Activated naive CD4-positive, alpha-beta T cell treated with anti-CD3 and anti-CD28 coated beads for 36 hours (primary cell): ENCODE measurements at regions not wholly inside any gene's neighbourhood (a gene's known extent, or its start where the extent isn't known, plus 50 kb on each side); places are given as distances from the start of the nearest gene placed in this dataset.

ENCODE experiments used
- CTCF ChIA-PET: fragments of 350-600 bp; sonication (Branson Sonifier 250); formaldehyde crosslinking; loops from one replicate; lab custom pipeline; 2021; ENCODE audit warnings: antibody characterized with exemption; lab: Charles Lee
- DNase-seq: peaks from one replicate; pipeline ENCODE4 v3.0.0-alpha.2; 2020
- H3K27ac Mint-ChIP-seq: one replicate; pipeline ENCODE4 v1.8.0; 2021; ENCODE audit warnings: mild to moderate bottlenecking, mixed read lengths
- H3K27me3 Mint-ChIP-seq: one replicate; pipeline ENCODE4 v1.8.0; 2021; ENCODE audit warnings: low read depth, mixed read lengths
- H3K36me3 Mint-ChIP-seq: one replicate; pipeline ENCODE4 v1.8.0; 2021; ENCODE audit warnings: low read depth, mixed read lengths
- H3K4me1 Mint-ChIP-seq: one replicate; pipeline ENCODE4 v1.8.0; 2021; ENCODE audit warnings: low read depth, mixed read lengths
- H3K4me3 Mint-ChIP-seq: one replicate; pipeline ENCODE4 v1.8.0; 2021; ENCODE audit warnings: mild to moderate bottlenecking, moderate library complexity, mixed read lengths
- H3K9me3 Mint-ChIP-seq: one replicate; pipeline ENCODE4 v1.8.0; 2021; ENCODE audit warnings: mixed read lengths
- intact Hi-C: fragments of 100-400 bp; cut with micrococcal nuclease; formaldehyde crosslinking; loops from one replicate; pipeline ENCODE4 v1.15.1; 2023

- H3K4me3 Mint-ChIP-seq: no peak overlapping the region
- H3K27me3 Mint-ChIP-seq: no peaks in the 10 kb centered on the region
- no peak for DNase-seq
- no peak overlapping the region for H3K27ac Mint-ChIP-seq
- peaks cover 7% of the 10 kb centered on the region for H3K9me3 Mint-ChIP-seq
- intact Hi-C loops: no loop called here
- CTCF ChIA-PET: no interaction called here
- no peaks in the 10 kb centered on the region for H3K4me1 Mint-ChIP-seq
- H3K36me3 Mint-ChIP-seq: peaks cover 1% of the 10 kb centered on the region
Measured at GRCh38 chr1:239854922-239855321, 236.8 kb upstream of the FMN2 start.

GRCh38 chr1:239856067-239856466 is 235.6 kb upstream of the FMN2 start:
- no peaks in the 10 kb centered on the region for H3K4me1 Mint-ChIP-seq
- peaks cover 7% of the 10 kb centered on the region for H3K9me3 Mint-ChIP-seq
- CTCF ChIA-PET: no interaction called here
- no peak overlapping the region for H3K4me3 Mint-ChIP-seq
- H3K27me3 Mint-ChIP-seq: no peaks in the 10 kb centered on the region
- no peak for DNase-seq
- H3K36me3 Mint-ChIP-seq: peaks cover 1% of the 10 kb centered on the region
- no peak overlapping the region for H3K27ac Mint-ChIP-seq
- intact Hi-C loops: no loop called here

GRCh38 chr1:239856924-239857323 is 234.8 kb upstream of the FMN2 start:
- Mint-ChIP-seq H3K27me3 (no peaks in the 10 kb centered on the region), H3K27ac (no peak overlapping the region), H3K36me3 (peaks cover 1% of the 10 kb centered on the region), H3K9me3 (peaks cover 7% of the 10 kb centered on the region), H3K4me3 (no peak overlapping the region), H3K4me1 (no peaks in the 10 kb centered on the region)
- CTCF ChIA-PET: no interaction called here
- DNase-seq: no peak
- intact Hi-C loops: no loop called here

- no peaks in the 10 kb centered on the region for H3K27me3 Mint-ChIP-seq
- no peak overlapping the region for H3K27ac Mint-ChIP-seq
- no peak overlapping the region for H3K4me3 Mint-ChIP-seq
- H3K4me1 Mint-ChIP-seq: no peaks in the 10 kb centered on the region
- peaks cover 1% of the 10 kb centered on the region for H3K36me3 Mint-ChIP-seq
- intact Hi-C loops: no loop called here
- CTCF ChIA-PET: interaction anchor here (0.8 kb wide), 1 partner anchor 40 kb away, joined by 3 read pairs; no protein-coding TSS in a partner anchor
- DNase-seq: no peak
- peaks cover 7% of the 10 kb centered on the region for H3K9me3 Mint-ChIP-seq
Measured at GRCh38 chr1:239858057-239858456, 233.6 kb upstream of the FMN2 start.

GRCh38 chr1:239858529-239858928 is 233.2 kb upstream of the FMN2 start:
- intact Hi-C loops: no loop called here
- no peak for DNase-seq
- Mint-ChIP-seq H3K9me3 (peaks cover 7% of the 10 kb centered on the region), H3K36me3 (peaks cover 1% of the 10 kb centered on the region), H3K27ac (no peak overlapping the region), H3K4me3 (no peak overlapping the region), H3K4me1 (no peaks in the 10 kb centered on the region), H3K27me3 (no peaks in the 10 kb centered on the region)
- CTCF ChIA-PET: interaction anchor here (0.8 kb wide), 1 partner anchor 39 kb away, joined by 3 read pairs; no protein-coding TSS in a partner anchor

- DNase-seq: no peak
- Mint-ChIP-seq H3K27me3 (no peaks in the 10 kb centered on the region), H3K36me3 (no peaks in the 10 kb centered on the region), H3K4me3 (no peak overlapping the region), H3K27ac (no peak overlapping the region), H3K9me3 (no peaks in the 10 kb centered on the region), H3K4me1 (no peaks in the 10 kb centered on the region)
- CTCF ChIA-PET: no interaction called here
- intact Hi-C loops: no loop called here
Measured at GRCh38 chr1:239861985-239862384, 229.7 kb upstream of the FMN2 start.

GRCh38 chr1:239868058-239868832 is 223.4 kb upstream of the FMN2 start:
- no peak for DNase-seq
- Mint-ChIP-seq H3K27me3 (no peaks in the 10 kb centered on the region), H3K9me3 (no peaks in the 10 kb centered on the region), H3K4me3 (no peak overlapping the region), H3K36me3 (no peaks in the 10 kb centered on the region), H3K4me1 (no peaks in the 10 kb centered on the region), H3K27ac (no peak overlapping the region)
- CTCF ChIA-PET: interaction anchor here (0.7 to 1.5 kb wide), 2 partner anchors 29 to 280 kb away, joined by 3 to 5 read pairs; no protein-coding TSS in a partner anchor
- intact Hi-C loops: no loop called here

- CTCF ChIA-PET: no interaction called here
- H3K4me3 Mint-ChIP-seq: no peak overlapping the region
- no peaks in the 10 kb centered on the region for H3K9me3 Mint-ChIP-seq
- no peak overlapping the region for H3K27ac Mint-ChIP-seq
- no peak for DNase-seq
- intact Hi-C loops: no loop called here
- no peaks in the 10 kb centered on the region for H3K36me3 Mint-ChIP-seq
- H3K4me1 Mint-ChIP-seq: no peaks in the 10 kb centered on the region
- H3K27me3 Mint-ChIP-seq: no peaks in the 10 kb centered on the region
Measured at GRCh38 chr1:239870194-239870593, 221.5 kb upstream of the FMN2 start.

- Mint-ChIP-seq H3K4me3 (no peak overlapping the region), H3K27ac (no peak overlapping the region), H3K27me3 (no peaks in the 10 kb centered on the region), H3K9me3 (no peaks in the 10 kb centered on the region), H3K36me3 (no peaks in the 10 kb centered on the region), H3K4me1 (no peaks in the 10 kb centered on the region)
- intact Hi-C loops: no loop called here
- no peak for DNase-seq
- CTCF ChIA-PET: no interaction called here
Measured at GRCh38 chr1:239872626-239873025, 219.1 kb upstream of the FMN2 start.

GRCh38 chr1:239874831-239875230 is 216.9 kb upstream of the FMN2 start:
- Mint-ChIP-seq H3K27me3 (no peaks in the 10 kb centered on the region), H3K27ac (no peak overlapping the region), H3K9me3 (no peaks in the 10 kb centered on the region), H3K4me1 (no peaks in the 10 kb centered on the region), H3K36me3 (no peaks in the 10 kb centered on the region), H3K4me3 (no peak overlapping the region)
- intact Hi-C loops: no loop called here
- DNase-seq: no peak
- CTCF ChIA-PET: no interaction called here

GRCh38 chr1:239879321-239880170 is 212.1 kb upstream of the FMN2 start:
- H3K36me3 Mint-ChIP-seq: no peaks in the 10 kb centered on the region
- intact Hi-C loops: no loop called here
- H3K4me1 Mint-ChIP-seq: no peaks in the 10 kb centered on the region
- CTCF ChIA-PET: interaction anchor here (0.6 to 0.8 kb wide), 2 partner anchors 60 to 72 kb away, joined by 3 read pairs; no protein-coding TSS in a partner anchor
- H3K27ac Mint-ChIP-seq: no peak overlapping the region
- no peak for DNase-seq
- no peak overlapping the region for H3K4me3 Mint-ChIP-seq
- H3K27me3 Mint-ChIP-seq: no peaks in the 10 kb centered on the region
- H3K9me3 Mint-ChIP-seq: no peaks in the 10 kb centered on the region

- Mint-ChIP-seq H3K4me3 (no peak overlapping the region), H3K27me3 (no peaks in the 10 kb centered on the region), H3K36me3 (no peaks in the 10 kb centered on the region), H3K27ac (no peak overlapping the region), H3K9me3 (no peaks in the 10 kb centered on the region), H3K4me1 (no peaks in the 10 kb centered on the region)
- DNase-seq: no peak
- CTCF ChIA-PET: no interaction called here
- intact Hi-C loops: no loop called here
Measured at GRCh38 chr1:239882967-239883366, 208.7 kb upstream of the FMN2 start.
